ENCODE measurements at regions not wholly inside any gene's neighbourhood (a gene's known extent, or its start where the extent isn't known, plus 50 kb on each side); places are given as distances from the start of the nearest gene placed in this dataset.

DNA sequence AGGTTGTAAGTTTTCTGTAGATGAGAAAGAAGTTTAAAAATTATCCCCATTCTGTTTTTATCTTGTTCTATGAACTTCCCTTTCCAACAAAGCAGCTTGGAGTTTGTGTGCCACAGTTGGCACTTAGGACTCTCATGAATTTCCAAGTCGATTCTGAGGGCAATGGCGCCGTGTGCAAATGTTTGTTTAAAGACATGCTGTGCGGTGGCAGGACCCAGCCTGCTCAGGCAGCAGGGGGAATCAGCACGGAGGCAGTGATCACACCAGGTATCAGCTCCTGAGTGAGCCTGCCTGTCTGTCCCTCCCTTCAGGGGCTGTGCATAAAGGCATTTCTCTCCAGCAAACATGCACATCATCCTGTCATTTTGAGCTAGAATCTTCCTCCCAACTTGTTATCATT, 109.8 kb upstream of the WDR11 start:
- Histone ChIP-seq H2BK20ac (ENCODE audit: low read length) (no peak overlapping the region), H2BK12ac (ENCODE audit: low read depth, low read length) (no peak overlapping the region), H3K14ac (ENCODE audit: insufficient read length) (no peak overlapping the region), H4K91ac (replicated peaks; ENCODE audit: insufficient read length, low read length) (no peak overlapping the region), H2BK120ac (replicated peaks; ENCODE audit: low read depth, low read length) (no peak overlapping the region), H4K5ac (ENCODE audit: insufficient read length, low read depth, low read length) (no peak overlapping the region), H3K27me3 (replicated peaks in 1 of 4; ENCODE audit: control insufficient read depth in 3 of 4, extremely low read depth in 1 of 4, insufficient read depth in 3 of 4, low read length in 3 of 4) (peaks cover 0 to 2% (median 0%) of the 10 kb centered on the region in 4 experiments; a peak in 2 of 7 replicates), H3K4me2 (ENCODE audit: insufficient read depth in 1 of 2, low read depth in 2 of 2, low read length in 2 of 2) (no peak overlapping the region), H3K23ac (ENCODE audit: insufficient read length) (no peak overlapping the region), H3K27ac (ENCODE audit: low read depth, low read length) (no peak overlapping the region), H3K9me3 (ENCODE audit: insufficient read depth in 2 of 2, low read depth in 1 of 2, low read length in 1 of 2) (no peaks in the 10 kb centered on the region), H4K20me1 (replicated peaks in 1 of 2; ENCODE audit: control insufficient read depth in 1 of 2, insufficient read depth in 2 of 2, low read length in 2 of 2) (no peaks in the 10 kb centered on the region), H3K56ac (replicated peaks; ENCODE audit: insufficient read length, low read depth, low read length) (no peak overlapping the region), H3K18ac (ENCODE audit: extremely low read depth, low read length) (no peak overlapping the region), H3K4me1 (replicated peaks in 1 of 4; ENCODE audit: control insufficient read depth in 3 of 4, insufficient read depth in 4 of 4, low read length in 3 of 4) (peaks cover 0 to 4% (median 2%) of the 10 kb centered on the region in 4 experiments; a peak in 2 of 7 replicates), H2BK5ac (ENCODE audit: low read depth, low read length) (no peak overlapping the region), H3K79me1 (ENCODE audit: low read depth, low read length) (no peaks in the 10 kb centered on the region), H3K4me3 (ENCODE audit: extremely low read depth in 1 of 4, insufficient read depth in 2 of 4, low read depth in 3 of 4, low read length in 4 of 4) (no peak overlapping the region), H3K36me3 (ENCODE audit: control insufficient read depth in 2 of 4, insufficient read depth in 4 of 4, low read length in 3 of 4) (no peaks in the 10 kb centered on the region), H3K79me2 (ENCODE audit: control insufficient read depth in 1 of 2, insufficient read depth in 2 of 2, low read length in 2 of 2) (no peaks in the 10 kb centered on the region), H2AFZ (ENCODE audit: low read length) (no peak overlapping the region), H4K8ac (ENCODE audit: extremely low read depth, insufficient read depth, low read length) (no peak overlapping the region), H2BK15ac (ENCODE audit: low read length) (no peak overlapping the region), H2AK5ac (ENCODE audit: low read depth, low read length) (no peak overlapping the region), H3K9ac (replicated peaks in 1 of 4; ENCODE audit: extremely low read depth in 1 of 4, low read depth in 3 of 4, low read length in 3 of 4) (no peak overlapping the region), H3K4ac (replicated peaks; ENCODE audit: insufficient read length, low read depth, low read length) (no peak overlapping the region), H3K23me2 (ENCODE audit: low read depth, low read length) (no peaks in the 10 kb centered on the region)
- no peak for DNase-seq (ENCODE audit: low read depth in 1 of 2, low spot score in 2 of 2)
- ChIA-PET CTCF (ENCODE audit: partially characterized antibody) (interaction anchor here (1.5 kb wide), 1 partner anchor 141 kb away, joined by 3 read pairs; no protein-coding TSS in a partner anchor), POLR2A (ENCODE audit: partially characterized antibody) (no interaction called here)
- no peak for FAIRE-seq
- 79% methylated on average over 5 of the region's 5 CpGs; no CpG with 5 or more reads in 1 of the 2 experiments for WGBS, 2 experiments (ENCODE audit: extremely low coverage in 1 of 2, insufficient coverage in 1 of 2, insufficient read length in 1 of 2, insufficient replicate concordance in 2 of 2, low coverage in 1 of 2, low lambda C conversion rate in 2 of 2, missing lambda C conversion rate in 1 of 2)
- TF ChIP-seq POLR2AphosphoS5 (IDR thresholded peaks at IDR 0.05; ENCODE audit: low read depth, low read length) (no peak), EGR1 (IDR thresholded peaks at IDR 0.05; ENCODE audit: borderline replicate concordance, low read depth, low read length) (no peak), SIN3A (conservative IDR thresholded peaks at IDR 0.05 in 1 of 2, IDR thresholded peaks at IDR 0.05 in 1 of 2; ENCODE audit: low read depth in 1 of 2, low read length in 2 of 2) (no peak), RBBP5 (IDR thresholded peaks at IDR 0.05; ENCODE audit: borderline replicate concordance, low read depth, low read length) (no peak), ASH2L (IDR thresholded peaks at IDR 0.05; ENCODE audit: low read length) (no peak), KDM1A (IDR thresholded peaks at IDR 0.05; ENCODE audit: borderline replicate concordance, low read length) (no peak), HDAC2 (IDR thresholded peaks at IDR 0.05; ENCODE audit: borderline replicate concordance in 1 of 2, low read depth in 2 of 2, low read length in 2 of 2) (no peak), ZNF274 (IDR thresholded peaks at IDR 0.05; ENCODE audit: borderline replicate concordance, extremely low read depth, low read length) (no peak), POLR2A (IDR thresholded peaks at IDR 0.05; ENCODE audit: control extremely low read depth in 1 of 2, low read depth in 2 of 2, low read length in 2 of 2) (no peak), BRCA1 (IDR thresholded peaks at IDR 0.05; ENCODE audit: low read depth, low read length) (no peak), POU5F1 (IDR thresholded peaks at IDR 0.05; ENCODE audit: low read depth, low read length) (no peak)
- TF ChIP-seq, protein P1, sequence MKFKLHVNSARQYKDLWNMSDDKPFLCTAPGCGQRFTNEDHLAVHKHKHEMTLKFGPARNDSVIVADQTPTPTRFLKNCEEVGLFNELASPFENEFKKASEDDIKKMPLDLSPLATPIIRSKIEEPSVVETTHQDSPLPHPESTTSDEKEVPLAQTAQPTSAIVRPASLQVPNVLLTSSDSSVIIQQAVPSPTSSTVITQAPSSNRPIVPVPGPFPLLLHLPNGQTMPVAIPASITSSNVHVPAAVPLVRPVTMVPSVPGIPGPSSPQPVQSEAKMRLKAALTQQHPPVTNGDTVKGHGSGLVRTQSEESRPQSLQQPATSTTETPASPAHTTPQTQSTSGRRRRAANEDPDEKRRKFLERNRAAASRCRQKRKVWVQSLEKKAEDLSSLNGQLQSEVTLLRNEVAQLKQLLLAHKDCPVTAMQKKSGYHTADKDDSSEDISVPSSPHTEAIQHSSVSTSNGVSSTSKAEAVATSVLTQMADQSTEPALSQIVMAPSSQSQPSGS (IDR thresholded peaks at IDR 0.05; ENCODE audit: low read length), result no peak
- TF ChIP-seq, protein P2, sequence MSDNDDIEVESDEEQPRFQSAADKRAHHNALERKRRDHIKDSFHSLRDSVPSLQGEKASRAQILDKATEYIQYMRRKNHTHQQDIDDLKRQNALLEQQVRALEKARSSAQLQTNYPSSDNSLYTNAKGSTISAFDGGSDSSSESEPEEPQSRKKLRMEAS (IDR thresholded peaks at IDR 0.05), result no peak

All from H1 (cell line).